ENCODE measurements at regions not wholly inside any gene's neighbourhood (a gene's known extent, or its start where the extent isn't known, plus 50 kb on each side); places are given as distances from the start of the nearest gene placed in this dataset.

DNA sequence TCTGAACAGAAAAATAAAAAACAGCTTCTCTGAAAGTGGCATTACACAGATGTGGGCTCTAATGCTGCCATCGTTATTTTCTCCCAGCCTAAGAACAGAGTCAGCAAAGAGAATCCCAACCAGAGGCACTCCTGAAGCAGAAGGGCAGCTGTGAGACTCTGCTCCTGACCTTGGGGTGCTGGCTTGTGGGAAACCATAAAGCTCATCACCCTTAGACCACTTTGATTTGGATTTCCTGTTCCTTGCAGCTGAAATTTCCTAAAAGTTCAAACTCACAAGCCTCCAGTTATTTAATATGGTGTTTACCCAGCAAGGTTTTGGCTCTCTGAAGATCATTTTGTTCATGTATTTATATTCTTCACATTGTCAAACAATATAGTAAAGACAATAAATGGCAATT is 814.8 kb downstream of the TNS3 start:
- Mint-ChIP-seq H3K27me3 (ENCODE audit: low read depth) (no peaks in the 10 kb centered on the region), H3K27ac (no peak overlapping the region)
- no peak for TF ChIP-seq CTCF (IDR thresholded peaks at IDR 0.05; ENCODE audit: unreplicated experiment in 3 of 3)

DNA sequence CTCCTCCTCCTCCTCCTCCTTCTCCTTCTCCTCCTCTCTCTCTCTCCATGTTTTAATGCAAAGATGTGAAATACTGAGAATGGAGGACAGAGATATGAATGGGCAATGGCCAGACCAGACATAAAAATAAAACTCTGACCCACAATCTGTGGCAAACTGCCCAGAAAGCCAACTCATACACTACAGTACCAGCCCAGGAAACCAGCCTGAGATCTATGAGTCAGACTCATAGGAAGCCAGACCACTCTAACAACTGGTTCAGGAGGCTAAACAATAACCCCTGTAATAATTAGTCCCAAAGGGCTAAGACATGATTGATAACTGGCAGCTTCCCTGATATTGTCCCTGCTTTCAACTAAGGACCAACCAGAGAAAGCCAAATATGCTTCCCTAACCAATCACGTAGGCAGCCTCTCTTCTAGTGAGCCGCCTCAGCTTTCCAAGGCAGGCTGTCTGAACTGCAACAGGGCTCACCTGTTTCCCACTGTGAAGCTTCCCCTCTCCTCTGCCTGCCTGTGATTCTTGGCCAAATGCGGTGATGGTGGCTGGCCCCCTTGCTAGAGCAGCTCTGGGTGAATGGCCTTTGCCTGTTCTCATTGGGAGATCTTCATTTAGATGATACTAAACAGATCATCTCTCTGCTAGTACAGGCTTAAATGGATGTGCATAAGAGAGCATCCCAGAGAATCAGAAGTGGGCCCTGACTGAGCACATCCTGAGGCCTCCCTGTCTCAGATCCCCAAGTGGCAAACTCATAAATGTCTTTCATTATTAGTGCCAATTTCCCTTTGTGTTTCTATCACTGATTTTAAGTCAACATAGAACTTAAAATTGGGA is 817.6 kb downstream of the TNS3 start:
- no peak for TF ChIP-seq CTCF (IDR thresholded peaks at IDR 0.05; ENCODE audit: unreplicated experiment in 3 of 3)
- Mint-ChIP-seq H3K4me1 (no peaks in the 10 kb centered on the region), H3K4me3 (no peak overlapping the region), H3K9me3 (peaks cover 10% of the 10 kb centered on the region), H3K27me3 (ENCODE audit: low read depth) (no peaks in the 10 kb centered on the region), H3K36me3 (ENCODE audit: low read depth) (peaks cover 2% of the 10 kb centered on the region), H3K27ac (no peak overlapping the region)

More for the DNA sequence above, 814.8 kb downstream of the TNS3 start:
- Mint-ChIP-seq H3K4me3 (no peak overlapping the region), H3K4me1 (no peaks in the 10 kb centered on the region), H3K9me3 (peaks cover 18% of the 10 kb centered on the region), H3K36me3 (ENCODE audit: low read depth) (peaks cover 6% of the 10 kb centered on the region)

DNA sequence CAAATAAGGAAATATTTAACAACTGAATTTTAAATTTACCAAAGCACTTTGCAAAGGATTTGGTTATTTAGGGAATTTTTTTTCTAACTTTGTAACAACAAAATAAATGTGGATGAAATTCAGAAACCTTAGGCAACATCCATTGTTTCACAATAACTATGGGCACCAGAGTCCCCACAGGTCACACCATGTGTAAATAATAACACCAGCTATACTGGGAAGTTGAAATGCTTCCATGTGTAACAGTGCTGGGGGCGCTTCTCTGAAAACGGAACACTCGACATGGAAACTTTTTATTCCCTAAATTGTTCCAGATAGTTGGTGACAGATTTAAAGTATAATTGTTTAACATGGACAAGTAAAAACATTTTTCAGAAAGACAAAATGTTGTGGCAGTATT is 818.6 kb downstream of the TNS3 start:
- H3K27ac Mint-ChIP-seq, result no peak overlapping the region
- no peaks in the 10 kb centered on the region for H3K27me3 Mint-ChIP-seq (ENCODE audit: low read depth)
- H3K36me3 Mint-ChIP-seq (ENCODE audit: low read depth), result no peaks in the 10 kb centered on the region
- H3K4me1 Mint-ChIP-seq, result no peaks in the 10 kb centered on the region
- no peak for TF ChIP-seq CTCF (IDR thresholded peaks at IDR 0.05; ENCODE audit: unreplicated experiment in 3 of 3)
- H3K9me3 Mint-ChIP-seq, result no peaks in the 10 kb centered on the region
- no peak overlapping the region for H3K4me3 Mint-ChIP-seq

GRCh38 chr7:46759711-46760480 is 822.0 kb downstream of the TNS3 start:
- Mint-ChIP-seq H3K4me1 (peaks cover under 1% of the 10 kb centered on the region), H3K4me3 (no peak overlapping the region), H3K27me3 (ENCODE audit: low read depth) (no peaks in the 10 kb centered on the region), H3K9me3 (no peaks in the 10 kb centered on the region), H3K36me3 (ENCODE audit: low read depth) (no peaks in the 10 kb centered on the region), H3K27ac (no peak overlapping the region)
- no peak for TF ChIP-seq CTCF (IDR thresholded peaks at IDR 0.05; ENCODE audit: unreplicated experiment in 3 of 3)

DNA sequence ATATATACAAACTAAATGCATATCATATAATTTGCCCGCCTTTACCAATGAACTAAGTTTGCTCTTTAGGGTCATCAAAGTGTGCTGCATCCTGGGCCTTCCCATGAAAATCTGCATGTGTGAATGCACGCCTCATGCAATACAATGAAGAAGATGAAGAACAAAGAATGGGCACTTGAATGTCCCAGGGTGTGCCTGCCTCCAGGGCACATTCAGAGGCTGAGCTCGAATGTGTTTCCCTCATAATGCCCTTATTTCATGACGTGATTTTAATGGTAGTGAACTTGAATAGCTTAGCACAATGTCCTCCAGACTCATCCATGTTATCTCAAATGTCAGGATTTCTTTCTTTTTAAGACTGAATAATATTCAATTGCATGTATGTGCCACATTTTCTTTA is 824.9 kb downstream of the TNS3 start:
- Mint-ChIP-seq H3K27me3 (ENCODE audit: low read depth) (no peaks in the 10 kb centered on the region), H3K27ac (no peak overlapping the region), H3K9me3 (no peaks in the 10 kb centered on the region), H3K4me1 (peaks cover 19% of the 10 kb centered on the region), H3K36me3 (ENCODE audit: low read depth) (no peaks in the 10 kb centered on the region), H3K4me3 (no peak overlapping the region)
- TF ChIP-seq CTCF (IDR thresholded peaks at IDR 0.05; ENCODE audit: unreplicated experiment in 3 of 3), result no peak

Measured in nephron (organoid).